Thoracic aorta (tissue), 2 donors: ENCODE measurements at regions not wholly inside any gene's neighbourhood (a gene's known extent, or its start where the extent isn't known, plus 50 kb on each side); places are given as distances from the start of the nearest gene placed in this dataset.

Experiments used
- ATAC-seq: fragments of 150-250 bp; one replicate; pipeline ENCODE4 v1.8.0; 2017; ENCODE audit warnings: low read depth; ENCODE audit not compliant: insufficient number of reproducible peaks, low FRiP score
- DNase-seq: peaks from one replicate; pipeline ENCODE4 v3.0.0-alpha.2; 2020; ENCODE audit warnings: low spot score
- H3K27ac ChIP-seq, 2 donors: fragments of 200-600 bp; sonication (generic); 1 replicate in 1 of 2; 2 replicates in 1 of 2; pipeline ENCODE4 v1.5.1; 2016; ENCODE audit warnings: mild to moderate bottlenecking in 2 of 2, moderate library complexity in 2 of 2
- H3K27me3 ChIP-seq: fragments of 200-600 bp; sonication (generic); replicated peaks from 2 replicates; pipeline ENCODE4 v1.6.0; 2016; ENCODE audit warnings: mild to moderate bottlenecking; ENCODE audit not compliant: insufficient read depth
- H3K36me3 ChIP-seq: fragments of 200-600 bp; sonication (generic); one replicate; pipeline ENCODE4 v1.5.1; 2016
- H3K4me1 ChIP-seq, 2 donors: fragments of 200-600 bp; sonication (generic); 1 replicate in 1 of 2; 2 replicates in 1 of 2; pipeline versions ENCODE4 v1.5.1 to v1.6.0; 2016; ENCODE audit warnings: low read depth in 2 of 2, mild to moderate bottlenecking in 1 of 2; ENCODE audit not compliant: control insufficient read depth in 1 of 2
- H3K4me3 ChIP-seq: fragments of 200-600 bp; sonication (generic); 2 replicates; pipeline ENCODE4 v1.5.1; 2016; ENCODE audit warnings: mild to moderate bottlenecking
- H3K9me3 ChIP-seq: fragments of 200-600 bp; sonication (generic); 2 replicates; pipeline ENCODE4 v1.5.1; 2016
- TF ChIP-seq, protein P1 (sequence below): fragments of 200-600 bp; sonication (generic); IDR thresholded peaks from one replicate; pipeline ENCODE4 v1.5.1; 2019; ENCODE audit warnings: antibody characterized with exemption

DNA sequence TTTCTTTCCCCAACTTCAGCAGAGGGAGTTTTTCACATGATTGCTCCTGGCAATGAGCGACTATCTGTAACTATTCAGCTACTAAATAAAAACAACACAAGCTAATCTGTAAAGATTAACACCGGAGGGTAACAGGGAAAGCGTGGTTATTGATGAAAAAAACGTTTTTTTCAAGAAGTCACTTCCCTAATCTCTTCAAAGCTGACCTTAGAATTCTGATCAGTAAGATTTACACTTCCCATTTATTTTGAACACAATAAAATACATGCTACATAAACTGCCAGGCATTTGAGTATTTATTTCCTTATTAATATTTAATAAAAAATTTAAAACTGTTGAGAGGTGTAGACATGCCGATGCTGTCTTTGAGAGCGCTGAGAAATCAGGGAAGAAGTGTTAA is 207.4 kb upstream of the HDAC4 start:
- ATAC-seq (no peak), DNase-seq (no peak)
- Histone ChIP-seq H3K27me3 (no peaks in the 10 kb centered on the region), H3K4me1 (no peaks in the 10 kb centered on the region), H3K9me3 (no peaks in the 10 kb centered on the region), H3K27ac (no peak overlapping the region), H3K4me3 (no peak overlapping the region), H3K36me3 (no peaks in the 10 kb centered on the region)
- TF ChIP-seq, protein P1, sequence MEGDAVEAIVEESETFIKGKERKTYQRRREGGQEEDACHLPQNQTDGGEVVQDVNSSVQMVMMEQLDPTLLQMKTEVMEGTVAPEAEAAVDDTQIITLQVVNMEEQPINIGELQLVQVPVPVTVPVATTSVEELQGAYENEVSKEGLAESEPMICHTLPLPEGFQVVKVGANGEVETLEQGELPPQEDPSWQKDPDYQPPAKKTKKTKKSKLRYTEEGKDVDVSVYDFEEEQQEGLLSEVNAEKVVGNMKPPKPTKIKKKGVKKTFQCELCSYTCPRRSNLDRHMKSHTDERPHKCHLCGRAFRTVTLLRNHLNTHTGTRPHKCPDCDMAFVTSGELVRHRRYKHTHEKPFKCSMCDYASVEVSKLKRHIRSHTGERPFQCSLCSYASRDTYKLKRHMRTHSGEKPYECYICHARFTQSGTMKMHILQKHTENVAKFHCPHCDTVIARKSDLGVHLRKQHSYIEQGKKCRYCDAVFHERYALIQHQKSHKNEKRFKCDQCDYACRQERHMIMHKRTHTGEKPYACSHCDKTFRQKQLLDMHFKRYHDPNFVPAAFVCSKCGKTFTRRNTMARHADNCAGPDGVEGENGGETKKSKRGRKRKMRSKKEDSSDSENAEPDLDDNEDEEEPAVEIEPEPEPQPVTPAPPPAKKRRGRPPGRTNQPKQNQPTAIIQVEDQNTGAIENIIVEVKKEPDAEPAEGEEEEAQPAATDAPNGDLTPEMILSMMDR, result no peak

DNA sequence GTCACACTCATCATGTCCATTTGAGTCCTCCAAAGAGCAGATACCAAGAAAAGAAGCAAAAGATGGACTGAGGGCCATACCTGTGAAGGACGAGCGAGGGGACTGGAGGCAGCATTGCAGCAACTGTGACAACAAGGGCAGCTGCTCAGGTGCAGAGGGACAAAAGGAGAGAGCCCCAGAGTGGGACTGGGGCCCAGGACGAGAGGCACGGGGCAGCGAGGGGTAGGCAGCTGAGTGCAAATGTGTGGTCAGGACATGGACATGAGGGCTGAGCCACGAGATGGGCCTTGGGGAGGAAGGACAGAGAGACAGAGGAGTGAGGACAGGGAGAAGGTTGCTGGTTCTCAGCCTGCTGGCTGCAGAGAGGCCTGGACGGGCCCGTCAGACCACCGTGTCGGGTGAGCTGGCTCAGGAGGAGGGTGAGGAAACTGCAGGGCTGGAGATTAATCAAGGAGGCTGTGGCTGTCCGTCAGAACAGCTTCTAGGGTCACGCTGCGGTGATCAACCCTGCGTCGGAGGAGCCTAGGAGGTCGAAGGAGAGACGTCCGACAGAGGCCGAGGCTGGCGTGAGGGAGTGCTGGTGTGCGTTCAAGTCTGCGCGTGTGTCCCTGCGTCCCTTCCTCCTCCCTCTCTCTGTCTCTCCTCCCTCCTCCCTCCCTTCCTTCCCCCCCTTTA is 206.8 kb upstream of the HDAC4 start:
- Histone ChIP-seq H3K4me3 (no peak overlapping the region), H3K9me3 (no peaks in the 10 kb centered on the region), H3K4me1 (no peaks in the 10 kb centered on the region), H3K27ac (no peak overlapping the region), H3K27me3 (no peaks in the 10 kb centered on the region), H3K36me3 (no peaks in the 10 kb centered on the region)
- TF ChIP-seq, protein P1, result no peak
- ATAC-seq (no peak), DNase-seq (no peak)

DNA sequence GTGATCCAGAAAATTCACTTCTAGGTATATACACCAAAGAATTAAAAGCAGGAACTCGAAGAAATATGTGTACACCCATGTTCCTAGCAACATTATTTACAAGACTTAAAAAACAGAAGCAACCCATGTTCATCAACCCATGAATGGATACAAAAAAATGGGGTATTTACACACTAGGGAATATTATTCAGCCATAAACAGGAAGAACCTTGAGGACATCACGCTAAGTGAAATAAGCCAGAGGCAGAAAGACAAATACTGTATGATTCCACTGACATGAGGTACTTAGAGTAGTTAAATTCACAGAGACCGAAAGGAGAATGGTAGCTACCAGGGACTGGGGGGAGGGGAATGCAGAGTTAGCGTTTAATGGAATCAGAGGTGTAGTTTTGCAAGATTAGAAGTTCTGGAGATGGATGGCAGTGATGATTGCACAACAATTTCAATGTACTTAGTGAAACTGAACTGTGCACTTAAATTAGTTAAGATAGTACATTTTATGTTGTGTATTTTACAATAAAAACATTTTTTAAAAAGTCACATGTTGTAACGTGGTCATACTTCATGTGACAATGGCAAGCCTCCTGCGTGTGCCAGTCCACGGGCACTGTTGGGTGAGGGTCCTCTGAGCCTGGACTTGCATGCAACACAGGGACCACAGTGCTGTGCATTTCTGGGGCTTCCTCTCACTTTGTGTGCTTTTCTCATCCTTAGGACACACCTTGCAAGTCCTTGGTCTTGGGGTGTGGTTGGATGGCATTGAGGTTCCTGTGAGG is 206.1 kb upstream of the HDAC4 start:
- TF ChIP-seq, protein P1, result no peak
- no peak for ATAC-seq
- H3K9me3 ChIP-seq, result no peaks in the 10 kb centered on the region
- H3K27ac ChIP-seq, result no peak overlapping the region
- H3K4me3 ChIP-seq, result no peak overlapping the region
- no peaks in the 10 kb centered on the region for H3K27me3 ChIP-seq
- no peaks in the 10 kb centered on the region for H3K4me1 ChIP-seq
- no peak for DNase-seq
- H3K36me3 ChIP-seq, result no peaks in the 10 kb centered on the region

DNA sequence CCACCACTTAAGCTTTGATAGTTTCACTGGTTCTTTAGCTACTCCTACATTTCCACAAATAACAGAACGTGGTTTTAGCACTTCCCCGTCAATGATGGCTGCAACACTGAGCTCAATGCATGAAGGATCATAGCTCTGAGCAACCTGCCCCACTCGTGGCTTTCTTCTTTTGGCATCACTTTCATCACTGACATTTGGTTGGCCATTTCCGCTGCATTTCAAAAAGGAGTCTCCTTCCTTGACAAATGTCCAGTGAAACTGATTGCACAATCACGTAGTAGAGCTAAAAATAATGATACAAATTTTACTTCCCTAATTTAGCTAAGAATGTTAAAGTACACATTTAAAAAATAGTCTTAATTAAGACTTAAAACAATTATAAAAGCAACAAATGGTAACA is 205.2 kb upstream of the HDAC4 start:
- TF ChIP-seq, protein P1, result no peak
- ATAC-seq, result no peak
- Histone ChIP-seq H3K4me3 (no peak overlapping the region), H3K9me3 (no peaks in the 10 kb centered on the region), H3K27ac (no peak overlapping the region), H3K4me1 (no peaks in the 10 kb centered on the region), H3K27me3 (no peaks in the 10 kb centered on the region), H3K36me3 (no peaks in the 10 kb centered on the region)
- DNase-seq, result no peak

DNA sequence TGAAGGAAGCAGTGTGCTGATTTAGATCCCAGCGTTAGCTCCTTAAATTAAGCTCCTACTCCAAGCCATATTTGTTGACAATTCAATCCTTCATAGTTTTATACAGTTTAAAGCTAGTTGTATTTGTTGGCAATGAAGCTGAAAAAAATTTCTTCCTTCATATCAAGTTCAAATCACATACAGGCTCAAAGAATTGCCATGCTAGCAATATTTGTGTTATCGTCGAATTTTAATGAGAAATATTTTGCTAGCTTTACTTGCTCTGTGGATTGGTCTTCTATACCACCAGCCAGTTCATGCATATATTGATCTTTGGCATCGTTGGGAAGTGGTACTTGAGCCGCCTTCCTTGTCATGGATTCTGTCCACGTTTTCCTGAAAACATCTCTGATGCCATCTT is 204.6 kb upstream of the HDAC4 start:
- DNase-seq, result no peak
- Histone ChIP-seq H3K36me3 (no peaks in the 10 kb centered on the region), H3K4me3 (no peak overlapping the region), H3K9me3 (no peaks in the 10 kb centered on the region), H3K27ac (no peak overlapping the region), H3K27me3 (no peaks in the 10 kb centered on the region), H3K4me1 (no peaks in the 10 kb centered on the region)
- TF ChIP-seq, protein P1, result no peak
- ATAC-seq, result no peak
